Effector CD8-positive, alpha-beta T cell (primary cell): ENCODE measurements at regions not wholly inside any gene's neighbourhood (a gene's known extent, or its start where the extent isn't known, plus 50 kb on each side); places are given as distances from the start of the nearest gene placed in this dataset.
"Not testable (repeated sequence)": the region's sequence is repeated elsewhere in the genome, so short reads cannot be mapped to it uniquely, and the experiment has no call there.

Source experiments
- DNase-seq: peaks from one replicate; lab custom pipeline; 2025; lab: John Stamatoyannopoulos, UW

DNA sequence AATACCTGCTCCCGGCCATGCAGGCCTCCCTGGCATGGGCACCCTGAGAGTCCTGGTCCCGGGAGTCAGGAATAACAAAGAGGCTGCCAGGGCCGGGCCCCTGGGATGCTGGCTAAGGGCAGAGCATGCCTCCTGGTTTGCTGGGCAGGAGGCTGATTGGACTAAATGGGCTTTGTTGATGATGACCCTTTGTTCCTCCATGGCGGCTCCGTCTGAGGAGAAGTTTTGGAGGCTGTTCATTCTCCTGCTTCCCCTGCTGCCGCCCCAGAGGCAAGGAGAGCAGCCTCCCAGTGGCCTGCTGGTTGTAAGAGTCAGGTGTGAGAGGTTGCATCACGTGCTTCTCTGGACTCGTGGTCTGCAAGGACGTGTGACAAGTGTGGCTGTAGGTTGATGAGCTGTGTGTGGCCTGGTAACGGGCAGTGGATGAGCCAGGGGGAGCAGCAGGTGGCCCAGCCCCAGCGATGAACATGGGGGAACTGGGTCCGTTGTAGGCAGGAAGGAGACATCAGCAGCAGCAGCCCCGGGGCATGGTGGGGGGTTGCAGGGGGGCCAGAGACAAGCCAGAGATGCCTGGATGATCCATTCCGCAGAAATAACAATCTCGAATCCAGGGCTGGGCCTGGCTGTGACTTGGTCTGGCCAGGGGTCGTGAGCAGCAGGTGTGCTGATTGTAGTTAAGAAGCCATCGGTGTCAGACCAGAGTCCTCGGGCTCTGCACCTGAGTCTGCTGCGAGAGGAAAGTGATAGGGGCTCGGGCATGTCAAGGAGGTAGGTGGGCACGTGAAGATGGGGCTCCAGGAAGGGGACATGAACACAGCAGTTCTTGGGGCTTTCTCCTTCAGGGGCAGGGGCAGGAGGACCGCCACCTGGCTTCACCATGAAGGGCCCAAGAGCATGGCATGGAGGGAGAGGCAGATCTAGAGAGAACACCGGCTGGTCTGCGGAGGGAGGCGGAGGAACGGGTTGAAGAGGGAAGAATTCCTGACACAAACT is 101.4 kb downstream of the TNFRSF13B start:
- no peak for DNase-seq

DNA sequence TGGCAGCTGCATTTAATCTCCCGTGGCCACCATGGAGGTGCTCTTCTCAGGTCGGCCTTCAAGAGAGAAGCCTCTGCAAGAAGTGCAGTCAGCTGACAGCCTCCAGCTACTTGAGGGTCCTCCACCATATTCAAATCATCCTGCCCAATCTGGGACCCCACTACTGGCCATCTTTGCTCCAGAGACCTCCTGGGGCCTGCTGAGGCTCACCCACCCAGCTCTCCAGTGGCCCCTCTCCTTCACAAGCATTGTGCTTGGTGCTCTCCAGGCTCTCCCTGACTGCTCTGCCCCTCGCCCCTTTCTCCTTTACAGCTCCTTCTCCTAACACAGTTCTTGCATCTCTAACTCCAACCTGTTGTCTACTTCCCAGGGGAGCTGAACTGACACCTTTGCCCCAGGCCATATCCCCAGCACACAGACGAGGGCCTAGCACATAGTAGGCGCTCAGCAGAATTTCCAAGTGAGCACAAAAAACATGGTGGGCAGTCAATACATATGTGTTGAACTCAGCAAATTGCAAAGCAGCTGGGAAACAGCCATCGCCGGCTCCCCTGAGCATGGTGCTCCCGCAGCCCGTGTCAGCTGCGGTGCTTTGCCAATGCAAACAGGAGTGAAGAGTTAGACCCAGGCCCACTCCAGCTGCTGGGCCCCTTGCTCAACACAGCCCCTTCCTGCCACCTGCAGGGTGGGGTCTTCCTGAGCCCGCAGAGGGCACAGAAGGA is 102.2 kb downstream of the TNFRSF13B start:
- not testable (repeated sequence) for DNase-seq

DNA sequence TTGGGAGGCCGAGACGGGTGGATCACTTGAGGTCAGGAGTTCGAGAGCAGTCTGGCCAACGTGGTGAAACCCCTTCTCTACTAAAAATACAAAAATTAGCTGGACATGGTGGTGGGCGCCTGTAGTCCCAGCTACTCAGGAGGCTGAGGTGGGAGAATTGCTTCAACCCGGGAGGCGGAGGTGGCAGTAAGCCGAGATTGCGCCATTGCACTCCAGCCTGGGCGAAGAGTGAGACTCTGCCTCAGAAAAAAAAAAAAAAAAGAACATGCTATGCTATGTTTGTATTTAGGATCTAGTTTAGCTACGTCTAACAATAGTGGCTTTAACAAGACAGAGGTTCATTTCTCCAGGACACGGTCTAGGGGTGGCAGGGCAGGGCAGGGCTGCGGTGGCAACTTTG is 103.3 kb downstream of the TNFRSF13B start:
- DNase-seq, result not testable (repeated sequence)

DNA sequence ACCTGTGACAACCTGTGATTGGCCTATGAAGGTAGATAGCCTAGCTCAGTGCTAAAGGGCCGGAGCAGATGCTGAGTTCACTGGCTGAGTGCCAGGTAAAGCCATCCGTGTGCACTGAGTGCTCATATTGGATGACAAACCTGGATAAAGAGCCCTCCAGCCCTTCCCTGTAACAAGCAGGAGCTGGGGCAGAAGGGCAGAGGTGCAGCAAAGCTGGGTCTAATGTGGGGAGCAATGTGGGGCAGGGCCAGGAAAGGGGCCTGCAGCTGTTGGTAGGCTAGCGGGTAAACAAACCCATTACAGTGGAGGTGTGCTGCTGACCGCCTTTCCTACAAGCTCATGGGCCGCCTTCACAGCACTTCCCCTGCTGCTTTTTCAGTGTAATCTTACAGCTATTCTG is 104.4 kb downstream of the TNFRSF13B start:
- DNase-seq, result not testable (repeated sequence)

DNA sequence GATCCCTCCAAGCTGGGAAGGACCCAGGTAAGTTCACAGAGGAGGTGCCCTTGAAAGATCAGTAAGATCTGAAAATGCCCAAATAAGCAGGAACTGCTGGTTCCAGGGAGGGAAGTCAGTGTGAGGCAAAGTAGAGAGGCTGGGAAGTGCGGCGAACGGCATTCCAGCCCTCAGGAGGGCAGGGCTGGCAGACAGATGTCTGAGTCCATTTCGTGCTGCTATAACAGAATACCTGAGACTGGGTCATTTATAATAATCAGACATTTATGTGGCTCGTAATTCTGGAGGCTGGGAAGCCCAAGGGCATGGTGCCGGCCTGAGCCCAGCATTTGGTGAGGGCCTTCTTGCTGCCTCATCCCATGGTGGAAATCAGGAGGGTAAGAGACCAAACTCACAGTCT is 105.1 kb downstream of the TNFRSF13B start:
- not testable (repeated sequence) for DNase-seq

DNA sequence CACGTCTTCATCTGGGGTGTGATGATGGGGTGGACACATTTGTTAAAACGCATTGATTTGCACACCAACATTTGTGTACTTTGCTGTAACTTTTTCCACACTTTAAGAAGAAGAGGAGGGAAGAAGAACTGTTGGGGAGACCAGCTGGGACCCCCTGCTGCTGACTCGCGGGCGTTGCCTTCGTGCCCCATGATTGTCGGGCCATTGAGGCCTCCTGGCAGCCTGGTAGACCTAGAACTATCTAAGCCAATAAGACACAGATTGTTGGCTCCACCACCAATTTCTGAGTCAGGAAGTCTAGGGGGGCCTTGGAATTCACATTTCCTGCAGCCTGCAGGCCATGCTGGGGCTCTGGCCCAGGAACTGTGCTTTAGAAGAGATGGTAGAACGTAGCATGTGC is 105.5 kb downstream of the TNFRSF13B start:
- DNase-seq, result no peak

DNA sequence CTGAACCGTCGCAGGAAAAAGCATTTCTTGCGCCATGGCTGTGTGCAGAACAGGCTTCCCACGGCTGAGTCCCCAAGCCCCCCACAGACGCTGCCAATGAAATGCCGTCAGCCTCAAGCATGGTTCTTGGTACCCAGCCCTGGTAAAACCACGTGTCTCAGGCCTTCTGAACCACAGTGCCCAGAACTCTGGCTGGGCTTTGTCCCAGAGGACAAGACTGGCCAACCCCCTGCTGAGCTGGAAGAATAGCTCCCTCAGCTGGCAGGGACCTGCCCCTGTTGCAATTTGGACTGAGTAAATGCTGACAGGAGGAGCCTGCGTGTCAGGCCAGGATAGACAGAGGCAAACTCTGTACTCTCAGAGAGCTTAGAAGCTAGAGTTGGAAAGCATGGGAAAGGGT is 106.2 kb downstream of the TNFRSF13B start:
- not testable (repeated sequence) for DNase-seq

DNA sequence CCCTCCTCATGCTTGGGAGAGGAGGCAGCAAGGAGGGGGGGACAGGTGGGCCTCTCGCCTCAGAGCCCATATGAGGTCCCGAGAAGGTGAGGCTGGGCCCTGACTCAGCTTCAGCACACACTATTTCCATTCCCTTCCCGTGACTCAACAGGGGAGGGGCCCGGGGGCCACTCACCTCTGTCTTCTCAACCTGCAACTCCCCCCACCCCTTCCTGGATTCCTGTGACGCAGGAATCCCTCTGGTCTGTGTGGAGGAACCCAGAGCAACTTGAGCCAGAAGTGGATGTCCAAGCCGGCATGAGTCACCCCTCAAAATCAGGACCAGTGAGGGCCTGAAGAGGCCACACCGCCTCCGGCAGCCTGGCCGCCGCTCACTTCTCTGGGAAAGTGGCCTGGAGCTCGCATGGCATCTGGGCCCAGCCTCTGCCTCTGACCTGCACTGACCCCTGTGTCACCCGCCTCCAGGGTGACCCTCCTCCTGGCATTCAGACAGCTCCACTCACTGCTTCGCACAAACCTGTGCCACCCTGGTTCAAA is 106.8 kb downstream of the TNFRSF13B start:
- not testable (repeated sequence) for DNase-seq

DNA sequence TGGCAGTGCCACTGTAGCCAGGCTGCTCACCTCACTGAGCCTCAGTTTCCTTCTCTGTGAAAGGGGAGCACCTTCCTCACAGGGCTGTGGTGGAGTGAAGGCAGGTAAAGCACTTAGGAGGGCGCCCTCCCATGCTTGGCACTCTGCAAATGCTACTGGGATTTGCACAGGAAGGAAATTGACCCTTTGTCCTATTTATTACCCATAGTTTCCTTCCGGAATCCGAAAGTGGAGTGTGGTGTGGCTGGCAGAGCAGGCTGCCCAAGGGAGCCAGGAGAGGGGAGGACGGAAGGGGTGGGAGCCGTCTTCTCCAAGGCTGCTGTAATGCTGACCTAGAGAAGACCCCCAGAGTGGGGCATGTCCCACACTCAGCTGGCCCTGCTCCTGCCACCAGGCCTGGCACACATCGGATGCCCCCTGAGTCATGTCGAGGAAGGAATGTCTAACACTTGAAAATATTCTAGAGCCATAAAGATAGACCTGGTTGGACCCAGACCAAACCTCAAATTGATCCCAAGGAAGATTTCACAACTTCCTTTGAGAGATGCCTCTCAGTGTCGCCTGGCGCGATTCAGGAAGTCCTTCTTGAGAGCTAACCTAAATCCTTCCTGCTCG is 107.3 kb downstream of the TNFRSF13B start:
- DNase-seq, result not testable (repeated sequence)

DNA sequence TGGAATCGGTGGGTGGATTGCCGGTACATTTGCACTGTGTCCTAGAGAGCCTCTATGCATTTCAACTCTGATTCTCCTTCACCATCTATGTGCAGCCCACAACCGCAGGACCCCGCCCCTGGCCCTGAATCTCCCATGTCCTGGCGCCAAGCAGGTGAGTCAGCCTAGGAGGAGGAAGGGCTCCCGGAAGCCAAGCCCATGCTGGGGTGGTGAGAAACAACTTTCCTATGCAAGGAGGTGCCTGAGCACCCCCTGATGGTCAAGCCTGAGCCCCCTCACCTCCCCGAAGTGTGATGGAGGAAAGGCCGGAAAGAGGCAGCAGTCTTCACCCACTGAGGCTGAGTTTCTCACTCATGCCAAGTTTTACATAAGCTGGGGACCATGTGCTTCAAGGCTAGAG is 110.8 kb downstream of the TNFRSF13B start:
- DNase-seq, result not testable (repeated sequence)

DNA sequence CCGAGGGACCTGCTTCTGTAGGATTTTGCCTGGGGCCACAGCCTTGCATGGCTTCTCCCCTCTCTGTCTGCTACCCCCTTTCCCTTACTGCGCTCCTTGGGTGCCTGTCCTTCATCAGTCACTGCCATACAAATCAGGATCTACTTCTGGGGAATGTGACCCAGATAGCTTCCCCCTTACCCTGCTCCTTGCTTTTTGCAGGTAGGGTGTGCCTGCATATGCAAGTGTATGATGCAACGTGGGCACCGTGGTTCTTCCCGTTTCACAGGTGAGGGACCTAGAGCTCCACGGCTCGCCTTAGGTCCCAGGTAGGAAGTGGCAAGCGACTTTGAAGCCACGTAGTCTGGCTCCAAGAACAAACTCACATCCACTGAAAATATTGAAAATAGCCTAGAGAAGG is 111.5 kb downstream of the TNFRSF13B start:
- not testable (repeated sequence) for DNase-seq

DNA sequence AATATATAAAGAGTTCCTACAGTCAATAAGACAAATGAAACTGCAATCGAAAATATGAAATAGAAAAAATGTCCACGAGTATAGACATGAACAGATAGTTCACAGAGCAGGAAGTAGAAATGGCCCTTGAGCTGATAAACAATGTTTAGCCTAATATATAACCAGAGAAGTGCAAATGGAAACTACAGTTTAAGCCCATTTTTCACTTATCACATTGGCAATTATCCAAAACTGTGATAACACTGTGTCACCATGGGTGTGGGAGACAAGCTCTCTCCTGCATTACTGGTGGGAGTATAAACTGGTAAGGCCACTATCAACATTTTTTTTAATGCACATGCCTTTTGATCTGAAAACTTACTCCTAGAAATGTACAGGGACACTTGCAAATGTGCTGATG is 112.4 kb downstream of the TNFRSF13B start:
- not testable (repeated sequence) for DNase-seq

DNA sequence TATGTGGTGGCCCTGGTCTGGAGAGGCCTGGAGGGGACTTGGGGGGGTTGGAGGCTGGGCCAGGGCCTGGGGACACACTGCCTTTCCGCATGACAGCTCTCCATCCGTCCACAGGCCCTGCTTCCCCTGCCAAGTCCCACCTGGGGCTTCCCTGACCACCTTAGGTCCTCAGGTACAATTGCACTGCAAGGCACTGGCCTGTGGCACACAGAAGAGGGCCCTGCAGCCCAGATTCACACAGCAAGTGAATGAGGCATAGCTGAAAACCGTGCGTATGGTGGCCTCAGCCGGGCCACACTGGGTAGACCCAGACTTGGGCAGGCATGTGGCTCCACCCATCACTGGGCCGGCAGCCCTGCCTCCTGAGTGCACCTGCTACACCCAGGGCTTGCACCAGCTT is 114.2 kb downstream of the TNFRSF13B start:
- not testable (repeated sequence) for DNase-seq

DNA sequence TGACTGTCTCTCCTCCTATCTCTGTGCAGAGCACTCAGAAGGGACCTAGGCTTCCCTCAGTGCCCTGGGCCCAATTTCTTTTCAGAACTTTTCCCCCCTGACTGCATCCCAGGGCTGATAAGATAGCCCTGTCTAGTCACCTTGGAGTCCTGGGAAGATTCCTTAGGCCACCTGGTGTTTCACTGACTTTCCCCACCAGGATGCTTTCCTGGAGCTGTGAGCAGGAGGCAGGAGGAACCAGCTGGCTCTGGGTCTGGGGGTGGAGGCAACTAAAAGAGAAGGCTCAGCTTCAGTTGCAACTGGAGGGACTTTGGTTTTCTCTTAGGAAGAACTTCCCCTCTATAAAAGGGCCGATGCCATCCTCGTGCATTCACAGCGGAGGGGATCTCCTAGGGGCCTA is 115.1 kb downstream of the TNFRSF13B start:
- not testable (repeated sequence) for DNase-seq

DNA sequence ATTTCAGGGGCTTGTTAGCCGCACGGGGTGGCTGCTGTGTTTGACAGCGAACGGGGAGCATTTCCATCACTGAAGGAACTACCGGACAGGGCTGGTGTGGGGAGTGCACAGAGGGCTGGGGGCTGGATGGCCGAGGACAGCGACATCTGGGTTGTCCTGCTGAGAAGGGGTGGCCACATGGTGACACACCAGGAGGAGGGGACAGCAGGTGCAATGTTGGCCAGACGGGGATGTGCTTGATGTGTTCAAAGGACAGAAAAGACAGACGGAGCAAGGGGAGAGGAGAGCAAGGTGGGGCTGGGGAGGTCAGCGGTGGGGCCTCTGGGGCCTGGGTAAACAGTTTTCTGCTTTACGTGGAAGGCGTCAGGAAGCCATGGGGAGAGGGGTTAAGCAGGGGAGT is 115.7 kb downstream of the TNFRSF13B start:
- DNase-seq, result not testable (repeated sequence)

DNA sequence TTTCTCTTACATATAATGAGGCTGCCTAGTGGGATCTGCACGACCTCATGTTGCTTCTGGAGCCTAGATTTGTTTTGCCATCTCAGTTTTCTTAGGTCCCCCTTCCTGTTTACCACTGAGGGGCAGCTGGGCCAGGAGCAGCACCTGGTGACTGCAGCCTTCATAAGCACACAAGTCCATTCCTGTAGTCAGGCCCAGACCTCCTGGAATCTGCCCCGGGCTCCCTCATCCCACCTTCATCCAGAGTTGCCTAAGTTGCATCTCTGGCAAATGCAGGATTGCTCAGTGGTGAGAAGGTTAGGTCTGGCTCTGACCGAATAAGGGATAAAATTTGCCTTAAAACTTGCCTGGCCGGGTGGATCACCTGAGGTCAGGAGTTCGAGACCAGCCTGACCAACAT is 117.3 kb downstream of the TNFRSF13B start:
- not testable (repeated sequence) for DNase-seq

DNA sequence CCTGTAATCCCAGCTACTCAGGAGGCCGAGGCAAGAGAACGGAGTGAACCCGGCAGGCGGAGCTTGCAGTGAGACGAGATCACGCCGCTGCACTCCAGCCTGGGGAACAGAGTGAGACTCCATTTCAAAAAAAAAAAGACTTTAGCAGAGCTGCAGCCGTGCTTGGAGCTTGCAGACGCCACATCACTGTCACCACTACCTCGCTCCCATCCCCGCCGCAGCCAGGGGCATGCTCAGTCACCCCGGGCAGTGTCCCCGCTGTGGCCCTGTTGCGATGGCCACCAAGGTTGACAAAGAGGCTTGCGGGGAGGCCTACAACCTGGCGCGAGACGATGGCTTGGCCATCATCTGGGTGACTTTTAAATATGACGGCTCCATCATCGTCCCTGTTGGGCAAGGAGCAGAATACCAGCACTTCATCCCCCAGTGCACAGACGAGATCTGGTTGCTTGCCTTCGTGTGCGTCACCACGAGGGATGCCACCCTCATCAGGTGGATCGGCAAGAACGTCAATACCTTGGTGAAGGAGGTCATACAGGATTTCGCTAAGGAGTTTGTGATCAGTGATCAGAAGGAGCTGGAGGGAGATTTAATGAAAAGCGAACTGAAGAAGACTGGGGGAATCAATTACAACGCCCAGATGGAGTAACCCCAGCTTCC is 118.1 kb downstream of the TNFRSF13B start:
- no peak for DNase-seq

DNA sequence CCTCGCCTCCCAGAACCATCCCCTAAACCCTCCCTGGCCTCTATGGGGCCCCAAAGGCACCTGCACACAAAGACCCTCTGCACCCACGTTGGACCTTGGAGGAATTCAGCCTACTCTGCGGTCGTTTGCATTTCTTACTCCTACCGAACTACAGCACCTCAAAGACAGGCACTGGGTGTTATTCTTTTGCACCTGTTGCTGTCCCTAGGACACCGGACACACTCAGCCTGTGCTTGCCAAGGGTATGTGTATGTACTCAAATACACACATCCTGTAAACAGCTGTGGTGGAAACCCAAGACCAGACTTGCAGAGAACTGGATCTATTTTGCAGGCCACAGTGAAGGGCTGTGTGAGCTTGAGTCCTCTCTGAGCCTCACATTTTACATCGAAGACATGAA is 122.1 kb downstream of the TNFRSF13B start:
- not testable (repeated sequence) for DNase-seq

DNA sequence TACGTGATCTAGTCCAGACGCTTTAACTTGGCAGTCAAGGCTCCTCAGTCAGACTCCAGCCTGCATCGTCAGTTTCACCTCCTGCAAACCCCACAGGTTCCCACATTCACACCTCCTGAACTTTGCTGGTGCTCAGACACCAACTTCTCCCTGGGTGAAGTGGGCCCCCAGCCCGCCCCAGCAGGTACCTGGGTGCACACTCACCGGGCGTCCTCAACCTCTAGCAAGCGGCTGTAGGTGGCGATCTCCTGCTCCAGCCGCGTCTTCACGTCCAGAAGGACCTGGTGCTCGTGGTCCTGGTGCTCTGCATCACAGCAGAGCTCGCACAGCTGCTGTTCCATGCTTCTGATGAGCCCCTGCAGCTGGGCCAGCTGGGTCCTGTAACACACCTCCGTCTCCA is 122.9 kb downstream of the TNFRSF13B start:
- DNase-seq, result not testable (repeated sequence)

DNA sequence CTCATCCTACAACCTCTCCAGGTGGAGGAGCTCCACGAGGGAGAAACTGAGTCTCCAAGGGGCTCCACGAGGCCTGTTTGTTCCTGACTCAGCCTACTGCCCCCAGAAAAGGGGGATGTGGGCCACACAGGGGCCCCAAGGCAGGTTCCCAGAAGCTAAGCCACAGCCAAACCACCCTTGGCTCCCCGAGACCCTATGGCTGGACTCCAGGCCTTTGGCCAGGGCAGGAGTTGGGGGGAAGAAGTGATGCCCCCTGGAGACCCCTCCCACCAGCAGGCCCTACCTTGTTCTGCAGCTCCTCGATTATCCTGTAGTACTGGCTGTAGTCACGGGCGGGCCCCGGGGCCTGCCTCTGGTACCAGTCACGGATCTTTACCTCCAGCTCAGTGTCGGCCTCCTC is 126.8 kb downstream of the TNFRSF13B start:
- not testable (repeated sequence) for DNase-seq

DNA sequence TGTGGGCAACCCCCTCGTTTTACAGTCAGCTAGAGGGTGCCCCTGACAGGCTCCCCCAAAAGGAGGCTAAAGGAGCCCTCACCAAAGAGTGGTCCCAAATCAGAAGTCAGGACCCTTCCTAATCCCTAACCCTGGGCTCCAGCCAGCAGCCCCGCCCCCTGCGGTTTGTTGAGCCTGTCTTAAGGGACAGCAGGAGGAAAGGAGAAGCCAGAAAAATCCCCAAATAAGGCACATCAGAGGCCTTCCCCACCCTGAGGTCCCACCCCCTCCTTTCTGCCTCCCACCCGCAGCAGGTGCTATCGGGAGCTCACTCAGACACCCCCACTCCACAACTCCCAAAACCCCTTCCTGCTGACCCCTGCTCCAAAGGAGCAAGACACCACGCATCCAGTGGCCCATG is 127.2 kb downstream of the TNFRSF13B start:
- not testable (repeated sequence) for DNase-seq
